RWPE1 (cell line): ENCODE measurements at regions not wholly inside any gene's neighbourhood (a gene's known extent, or its start where the extent isn't known, plus 50 kb on each side); places are given as distances from the start of the nearest gene placed in this dataset.
"Not testable (repeated sequence)": the region's sequence is repeated elsewhere in the genome, so short reads cannot be mapped to it uniquely, and the experiment has no call there.

ENCODE experiments used
- CTCF ChIA-PET: fragments of 350-600 bp; sonication (Branson Sonifier 250); formaldehyde crosslinking; extraction: SDS; loops from one replicate; lab custom pipeline; 2021; lab: Yijun Ruan, JAX
- POLR2A ChIA-PET: fragments of 400-600 bp; formaldehyde crosslinking; extraction: SDS; loops from one replicate; lab custom pipeline; 2020; ENCODE audit warnings: antibody characterized with exemption; ENCODE audit not compliant: low non-redundant PET; lab: Yijun Ruan, JAX
- DNase-seq: peaks from one replicate; pipeline ENCODE4 v3.0.0; 2012; ENCODE audit warnings: low spot score
- H3K27ac ChIP-seq: fragments of 450-650 bp; 2 replicates; pipeline ENCODE4 v1.5.1; 2017
- CTCF ChIP-seq: fragments of 450-650 bp; conservative IDR thresholded peaks from 2 replicates; pipeline ENCODE4 v1.5.1; 2017; ENCODE audit warnings: low read depth, mild to moderate bottlenecking

GRCh38 chr6:6878887-6879585, 228.7 kb upstream of the RREB1 start:
- H3K27ac ChIP-seq: peak overlapping the region; percentile 87
- DNase-seq: peak; percentile 22
- CTCF ChIA-PET: interaction anchor here (1.0 kb wide), 1 partner anchor 22 kb away, joined by 3 read pairs; no protein-coding TSS in a partner anchor
- TF ChIP-seq CTCF: no peak
- POLR2A ChIA-PET: no interaction called here

- DNase-seq, POLR2A ChIA-PET: not testable (repeated sequence)
- H3K27ac ChIP-seq: peak overlapping the region; percentile 87
- CTCF ChIA-PET: interaction anchor here (1.0 kb wide), 1 partner anchor 22 kb away, joined by 3 read pairs; no protein-coding TSS in a partner anchor
Measured at GRCh38 chr6:6879586-6879974, 228.2 kb upstream of the RREB1 start.

GRCh38 chr6:6880745-6881437, 226.9 kb upstream of the RREB1 start:
- no peak overlapping the region for H3K27ac ChIP-seq

GRCh38 chr6:6881438-6882225, 226.1 kb upstream of the RREB1 start:
- DNase-seq: no peak
- CTCF ChIA-PET: no interaction called here
- no peak overlapping the region for H3K27ac ChIP-seq

More at GRCh38 chr6:6880745-6881437, 226.9 kb upstream of the RREB1 start:
- TF ChIP-seq CTCF: no peak
- DNase-seq: no peak
- ChIA-PET POLR2A (no interaction called here), CTCF (no interaction called here)

GRCh38 chr6:6882592-6882991, 225.2 kb upstream of the RREB1 start:
- CTCF ChIA-PET: no interaction called here
- POLR2A ChIA-PET: no interaction called here
- DNase-seq: no peak
- TF ChIP-seq CTCF: no peak
- no peak overlapping the region for H3K27ac ChIP-seq

More at GRCh38 chr6:6881438-6882225, 226.1 kb upstream of the RREB1 start:
- POLR2A ChIA-PET: no interaction called here
- TF ChIP-seq CTCF: no peak

GRCh38 chr6:6883011-6883410, 224.8 kb upstream of the RREB1 start:
- H3K27ac ChIP-seq: no peak overlapping the region
- TF ChIP-seq CTCF: no peak
- POLR2A ChIA-PET: no interaction called here
- no peak for DNase-seq
- CTCF ChIA-PET: no interaction called here
